B cell (primary cell): ENCODE measurements at regions not wholly inside any gene's neighbourhood (a gene's known extent, or its start where the extent isn't known, plus 50 kb on each side); places are given as distances from the start of the nearest gene placed in this dataset.

Experiments used
- ATAC-seq: fragments of 200-7000 bp; cut with Tn5 transposase; one replicate; pipeline ENCODE4 v1.10.0; 2021; ENCODE audit warnings: low read depth, mild to moderate bottlenecking, moderate number of reproducible peaks, moderate library complexity
- CTCF ChIA-PET: fragments of 350-600 bp; sonication (Branson Sonifier 250); formaldehyde crosslinking; loops from one replicate; lab custom pipeline; 2021; ENCODE audit warnings: antibody characterized with exemption, inconsistent platforms; lab: Charles Lee
- POLR2A ChIA-PET: fragments of 350-600 bp; sonication (Branson Sonifier 250); formaldehyde crosslinking; loops from one replicate; lab custom pipeline; 2021; ENCODE audit warnings: antibody characterized with exemption; lab: Charles Lee
- DNase-seq: peaks from one replicate; pipeline ENCODE4 v3.0.0; 2013
- H2AFZ ChIP-seq: 2 replicates; pipeline ENCODE4 v1.6.1; 2012; ENCODE audit warnings: mild to moderate bottlenecking, low read depth, low read length; ENCODE audit not compliant: insufficient read depth, poor library complexity, severe bottlenecking
- H3K27ac ChIP-seq, 2 donors: 1 replicate in 1 of 2; 2 replicates in 1 of 2; pipeline ENCODE4 v1.5.1; 2012 to 2013; ENCODE audit warnings: low read length in 2 of 2, mild to moderate bottlenecking in 2 of 2, moderate library complexity in 1 of 2
- H3K27me3 ChIP-seq, 4 experiments: fragments of 200-600 bp in 1 of 4; sonication (generic) in 1 of 4; replicated peaks in 1 of 4; 1 replicate in 2 of 4; 2 replicates in 2 of 4; pipeline versions ENCODE4 v1.6.1 to v1.7.0; 2013 to 2016; ENCODE audit warnings: low read length in 3 of 4, mild to moderate bottlenecking in 2 of 4, mixed read lengths in 1 of 4, moderate library complexity in 1 of 4; ENCODE audit not compliant: insufficient read depth in 4 of 4, control insufficient read depth in 3 of 4; ENCODE audit errors: control extremely low read depth in 1 of 4
- H3K36me3 ChIP-seq, 2 experiments: replicated peaks in 1 of 2; 1 replicate in 1 of 2; 2 replicates in 1 of 2; pipeline versions ENCODE4 v1.6.1 to v1.7.1; 2013; ENCODE audit warnings: low read length in 1 of 2; ENCODE audit not compliant: insufficient read depth in 2 of 2, control insufficient read depth in 1 of 2; ENCODE audit errors: control extremely low read depth in 1 of 2, extremely low read depth in 1 of 2
- H3K4me1 ChIP-seq, 2 donors: fragments of 200-600 bp in 1 of 2; sonication (generic) in 1 of 2; 1 replicate in 1 of 2; 2 replicates in 1 of 2; pipeline versions ENCODE4 v1.5.1 to v1.6.1; 2013 to 2017; ENCODE audit warnings: low read length in 2 of 2; ENCODE audit not compliant: control insufficient read depth in 2 of 2, insufficient read depth in 2 of 2
- H3K4me2 ChIP-seq: replicated peaks from 2 replicates; pipeline ENCODE3; 2012; ENCODE audit warnings: mild to moderate bottlenecking, low read depth, low read length; ENCODE audit not compliant: poor library complexity, severe bottlenecking
- H3K4me3 ChIP-seq, 5 experiments: fragments of 200-600 bp in 1 of 5; sonication (generic) in 1 of 5; 1 replicate in 3 of 5; 2 replicates in 2 of 5; pipeline versions ENCODE4 v1.5.1 to v1.7.0; 2011 to 2016; ENCODE audit warnings: low read length in 4 of 5, mild to moderate bottlenecking in 4 of 5, low read depth in 2 of 5, control low read depth in 1 of 5, moderate library complexity in 1 of 5; ENCODE audit not compliant: insufficient read depth in 1 of 5; ENCODE audit errors: control extremely low read depth in 1 of 5, extremely low read depth in 1 of 5
- H3K79me2 ChIP-seq: fragments of 200-600 bp; sonication (generic); one replicate; pipeline ENCODE4 v1.6.0; 2016; ENCODE audit warnings: low read length; ENCODE audit not compliant: control insufficient read depth, insufficient read depth
- H3K9ac ChIP-seq: fragments of 200-600 bp; sonication (generic); 2 replicates; pipeline ENCODE4 v1.6.1; 2017; ENCODE audit warnings: mild to moderate bottlenecking, low read length, moderate library complexity
- H3K9me3 ChIP-seq, 3 donors: one replicate each; pipeline versions ENCODE4 v1.6.1 to v1.7.1; 2013; ENCODE audit warnings: low read length in 2 of 3; ENCODE audit not compliant: control insufficient read depth in 2 of 3, insufficient read depth in 1 of 3; ENCODE audit errors: control extremely low read depth in 1 of 3
- H4K20me1 ChIP-seq: 2 replicates; pipeline ENCODE4 v1.6.0; 2012; ENCODE audit warnings: mild to moderate bottlenecking, low read length; ENCODE audit not compliant: insufficient read depth, control insufficient read depth, poor library complexity, severe bottlenecking
- H3K27ac Mint-ChIP-seq: one replicate; pipeline ENCODE4 v1.8.0; 2021; ENCODE audit warnings: mixed read lengths
- H3K27me3 Mint-ChIP-seq: one replicate; pipeline ENCODE4 v1.8.0; 2021; ENCODE audit warnings: mixed read lengths
- H3K4me1 Mint-ChIP-seq: one replicate; pipeline ENCODE4 v1.8.0; 2021; ENCODE audit warnings: mixed read lengths
- H3K4me3 Mint-ChIP-seq: one replicate; pipeline ENCODE4 v1.8.0; 2021; ENCODE audit warnings: mixed read lengths
- H3K9me3 Mint-ChIP-seq: one replicate; pipeline ENCODE4 v1.8.0; 2022; ENCODE audit warnings: mixed read lengths; ENCODE audit not compliant: insufficient read depth
- EZH2 ChIP-seq: IDR thresholded peaks from 2 replicates; pipeline ENCODE4 v1.6.1; 2012; ENCODE audit warnings: borderline replicate concordance, low read depth, mild to moderate bottlenecking, moderate library complexity, low read length; ENCODE audit not compliant: insufficient read depth, poor library complexity, severe bottlenecking
- WGBS: methylation state at CpG from one replicate; pipeline ENCODE4 v1.1.5; 2013; ENCODE audit warnings: missing lambda C conversion rate; ENCODE audit not compliant: insufficient coverage; 5-methylcytosine and 5-hydroxymethylcytosine counted together
- intact Hi-C: fragments of 100-400 bp; cut with micrococcal nuclease; formaldehyde crosslinking; loops from one replicate; pipeline ENCODE4 v1.10.0; 2022
- TF ChIP-seq, protein P1 (sequence below): fragments of 200-600 bp; IDR thresholded peaks from one replicate; pipeline ENCODE4 v1.8.0; 2022; ENCODE audit warnings: antibody characterized with exemption, mild to moderate bottlenecking

DNA sequence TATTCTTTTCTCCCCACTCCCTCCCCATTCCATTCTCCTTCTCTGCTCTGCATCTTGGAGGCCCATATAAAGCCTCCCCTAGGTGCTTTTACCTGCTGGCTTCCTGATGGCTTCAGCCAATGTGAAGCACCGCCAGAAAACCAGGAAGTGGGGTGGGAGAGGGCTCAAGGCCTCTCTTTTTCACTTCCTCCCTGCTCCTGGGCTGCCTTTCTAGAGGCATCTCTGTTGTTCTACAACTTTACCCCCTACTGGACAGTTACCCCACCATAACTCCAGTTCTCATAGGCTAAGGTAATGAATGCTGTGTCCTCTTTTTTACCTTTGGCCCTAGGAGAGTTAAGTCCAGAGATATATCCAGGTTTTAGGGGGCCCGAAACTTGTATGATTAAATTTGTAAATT is 62.4 kb upstream of the PPARGC1A start:
- no peaks in the 10 kb centered on the region for H3K9me3 Mint-ChIP-seq
- Histone ChIP-seq H3K4me1 (no peaks in the 10 kb centered on the region), H3K9me3 (no peaks in the 10 kb centered on the region), H3K4me3 (no peak overlapping the region), H4K20me1 (no peaks in the 10 kb centered on the region), H3K9ac (no peak overlapping the region), H3K27ac (no peak overlapping the region), H2AFZ (no peak overlapping the region), H3K36me3 (no peaks in the 10 kb centered on the region), H3K4me2 (no peak overlapping the region), H3K27me3 (no peaks in the 10 kb centered on the region), H3K79me2 (no peaks in the 10 kb centered on the region)
- no peak for ATAC-seq
- DNase-seq = no peak
- 58% methylated on average over 2 of the region's 2 CpGs for WGBS
- intact Hi-C loops = no loop called here
- CTCF ChIA-PET = no interaction called here
- no peak overlapping the region for H3K27ac Mint-ChIP-seq
- POLR2A ChIA-PET = no interaction called here
- H3K4me3 Mint-ChIP-seq = no peak overlapping the region
- H3K27me3 Mint-ChIP-seq = no peaks in the 10 kb centered on the region
- no peaks in the 10 kb centered on the region for H3K4me1 Mint-ChIP-seq
- TF ChIP-seq, protein P1, sequence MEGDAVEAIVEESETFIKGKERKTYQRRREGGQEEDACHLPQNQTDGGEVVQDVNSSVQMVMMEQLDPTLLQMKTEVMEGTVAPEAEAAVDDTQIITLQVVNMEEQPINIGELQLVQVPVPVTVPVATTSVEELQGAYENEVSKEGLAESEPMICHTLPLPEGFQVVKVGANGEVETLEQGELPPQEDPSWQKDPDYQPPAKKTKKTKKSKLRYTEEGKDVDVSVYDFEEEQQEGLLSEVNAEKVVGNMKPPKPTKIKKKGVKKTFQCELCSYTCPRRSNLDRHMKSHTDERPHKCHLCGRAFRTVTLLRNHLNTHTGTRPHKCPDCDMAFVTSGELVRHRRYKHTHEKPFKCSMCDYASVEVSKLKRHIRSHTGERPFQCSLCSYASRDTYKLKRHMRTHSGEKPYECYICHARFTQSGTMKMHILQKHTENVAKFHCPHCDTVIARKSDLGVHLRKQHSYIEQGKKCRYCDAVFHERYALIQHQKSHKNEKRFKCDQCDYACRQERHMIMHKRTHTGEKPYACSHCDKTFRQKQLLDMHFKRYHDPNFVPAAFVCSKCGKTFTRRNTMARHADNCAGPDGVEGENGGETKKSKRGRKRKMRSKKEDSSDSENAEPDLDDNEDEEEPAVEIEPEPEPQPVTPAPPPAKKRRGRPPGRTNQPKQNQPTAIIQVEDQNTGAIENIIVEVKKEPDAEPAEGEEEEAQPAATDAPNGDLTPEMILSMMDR = no peak
- TF ChIP-seq EZH2 = no peak

DNA sequence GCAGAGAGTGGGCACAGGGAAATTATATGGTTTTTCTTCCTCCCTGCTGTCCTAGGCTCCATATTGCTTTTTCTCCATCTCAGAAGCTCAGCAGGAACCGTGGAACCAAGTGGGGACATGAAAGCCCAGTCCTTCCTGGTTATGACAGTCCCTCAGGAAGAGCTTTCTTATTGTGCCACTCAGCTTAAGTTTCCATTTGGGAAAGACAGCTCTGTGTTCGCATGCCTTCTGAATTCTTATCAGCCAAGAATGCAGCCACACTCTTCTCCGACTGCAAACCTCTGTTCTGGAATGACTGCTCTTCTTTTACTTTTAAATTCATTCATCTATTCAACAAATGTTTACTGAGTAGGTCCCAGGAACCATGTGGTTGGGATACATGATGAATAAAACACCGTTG is 58.0 kb upstream of the PPARGC1A start:
- Histone ChIP-seq H3K9ac (no peak overlapping the region), H3K4me1 (no peaks in the 10 kb centered on the region), H3K9me3 (no peaks in the 10 kb centered on the region), H3K4me3 (no peak overlapping the region), H4K20me1 (no peaks in the 10 kb centered on the region), H3K4me2 (no peak overlapping the region), H2AFZ (no peak overlapping the region), H3K79me2 (no peaks in the 10 kb centered on the region), H3K27ac (no peak overlapping the region), H3K36me3 (no peaks in the 10 kb centered on the region), H3K27me3 (no peaks in the 10 kb centered on the region)
- intact Hi-C loops = no loop called here
- ChIA-PET POLR2A (no interaction called here), CTCF (no interaction called here)
- DNase-seq (no peak), ATAC-seq (no peak)
- Mint-ChIP-seq H3K27ac (no peak overlapping the region), H3K4me1 (no peaks in the 10 kb centered on the region), H3K4me3 (no peak overlapping the region), H3K9me3 (peaks cover 3% of the 10 kb centered on the region), H3K27me3 (no peaks in the 10 kb centered on the region)
- TF ChIP-seq, protein P1 = no peak
- no peak for TF ChIP-seq EZH2
- WGBS = 85% methylated on average over 2 of the region's 4 CpGs
